COLO829 (cell line): ENCODE measurements at regions not wholly inside any gene's neighbourhood (a gene's known extent, or its start where the extent isn't known, plus 50 kb on each side); places are given as distances from the start of the nearest gene placed in this dataset.

Experiments used
- DNase-seq: peaks from one replicate; pipeline ENCODE4 v3.0.0; 2012; ENCODE audit warnings: low spot score

DNA sequence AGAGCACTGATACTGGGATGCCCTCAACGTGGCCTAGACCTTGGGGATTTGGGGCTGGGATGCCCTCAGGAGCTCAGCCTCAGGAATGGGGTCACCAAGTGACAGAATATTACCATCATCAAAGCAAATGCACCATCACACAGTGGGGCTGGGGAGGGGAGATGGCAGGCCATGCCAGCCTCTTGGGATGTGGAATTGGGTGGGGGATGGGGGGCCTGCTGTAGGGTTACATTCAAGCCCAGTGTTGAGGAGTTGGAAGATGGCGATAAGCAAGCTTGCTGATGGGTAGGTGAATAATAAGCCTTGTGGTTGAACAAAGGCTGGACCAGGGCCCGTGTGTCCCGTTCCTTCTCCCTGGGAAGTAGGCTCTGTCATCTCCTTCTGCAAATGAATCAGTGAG lies 69.1 kb upstream of the GPR12 start:
- no peak for DNase-seq

DNA sequence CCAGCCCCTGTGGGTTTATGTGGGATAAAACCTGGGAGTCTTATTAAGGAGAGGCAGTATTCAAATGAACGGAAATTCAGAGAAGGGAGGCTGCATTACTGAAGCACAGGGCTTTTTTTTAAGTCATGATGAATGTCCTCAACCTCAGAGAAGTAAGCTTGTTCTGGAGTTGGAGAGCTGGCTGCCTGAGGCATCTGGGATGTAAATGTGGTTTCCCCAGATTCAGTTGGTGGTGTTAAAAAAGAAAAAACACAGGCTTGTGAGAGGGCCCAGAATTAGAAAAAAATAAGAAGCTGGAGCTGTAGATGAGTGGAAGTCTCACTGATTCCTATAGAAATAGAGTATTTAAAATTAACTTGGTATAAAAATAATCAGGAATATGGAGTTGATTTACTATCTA lies 64.0 kb upstream of the GPR12 start:
- DNase-seq = no peak

DNA sequence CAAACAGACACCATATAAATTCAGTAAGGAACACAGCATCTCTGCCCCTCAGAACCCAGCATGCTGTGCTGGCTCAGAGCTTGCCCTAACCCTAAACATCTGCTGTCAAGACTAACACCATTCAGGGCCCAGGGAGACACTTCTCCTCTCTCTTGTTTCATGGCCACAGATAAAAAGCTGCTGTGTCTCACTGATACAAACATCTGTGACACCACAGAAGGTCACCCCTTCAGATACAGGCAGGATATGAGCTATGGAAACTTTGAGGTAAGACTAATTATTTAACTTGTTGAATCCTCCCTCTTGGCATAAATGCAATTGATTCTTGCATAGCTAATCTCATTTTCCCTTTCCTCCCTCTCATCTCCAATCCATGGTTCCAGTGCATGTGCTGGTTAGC lies 61.6 kb upstream of the GPR12 start:
- no peak for DNase-seq

DNA sequence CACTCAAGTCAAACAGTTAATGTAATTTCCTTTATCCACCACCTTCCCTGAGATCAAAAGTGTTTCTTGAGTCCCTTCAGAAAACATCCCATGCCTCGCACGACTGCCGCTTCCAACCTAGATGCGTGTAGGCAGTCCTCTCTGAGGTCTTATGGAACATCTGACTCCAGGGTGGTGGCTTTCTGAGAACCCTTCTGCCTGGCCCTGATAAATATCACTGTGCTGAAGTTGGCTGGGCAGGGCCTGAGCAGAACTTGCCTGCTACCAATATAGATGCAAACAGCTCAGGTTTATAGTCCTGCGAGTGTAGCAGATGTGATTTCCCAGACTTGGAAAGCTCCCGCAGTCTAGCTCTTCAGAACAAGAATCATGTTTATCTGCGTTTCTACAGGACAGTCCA lies 61.1 kb upstream of the GPR12 start:
- DNase-seq = no peak

DNA sequence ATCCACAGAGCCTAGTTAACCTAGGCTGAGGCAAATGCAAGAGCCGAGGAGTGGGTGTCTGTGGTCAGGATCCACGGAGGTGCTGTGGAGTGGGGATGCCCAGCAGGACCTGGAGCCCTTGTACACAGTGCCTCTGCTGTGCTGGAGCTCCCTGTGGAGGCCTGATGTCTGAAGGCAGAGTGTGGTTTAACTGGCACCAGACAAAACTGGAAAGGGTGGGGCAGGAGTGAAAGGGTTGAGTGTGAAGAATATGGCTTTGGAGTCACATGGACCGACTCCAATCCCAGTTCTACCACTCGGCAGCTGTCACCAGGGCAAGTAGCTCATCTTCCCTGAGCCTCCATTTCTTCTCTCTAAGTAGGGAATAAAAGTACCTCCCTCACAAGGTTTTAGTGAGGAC lies 60.3 kb upstream of the GPR12 start:
- DNase-seq = no peak

DNA sequence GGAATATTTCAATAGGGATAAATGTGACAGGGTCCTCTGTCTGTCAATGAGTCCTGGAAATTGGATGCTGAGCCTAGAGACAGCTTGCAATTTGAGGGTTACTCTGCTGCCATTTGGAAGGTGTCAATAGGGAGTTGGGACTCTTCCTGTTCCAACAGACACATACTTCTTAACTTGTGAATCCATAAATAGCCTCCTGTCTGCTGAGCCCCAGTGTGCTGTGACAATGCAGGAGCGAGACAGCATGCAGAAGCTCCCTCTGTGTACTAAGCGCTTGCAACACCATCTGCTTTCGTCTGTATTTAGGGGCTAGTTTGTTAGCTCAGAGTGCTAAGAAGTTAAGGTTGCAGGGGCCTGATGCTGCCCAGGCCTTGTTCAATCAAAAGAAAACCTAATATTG lies 58.5 kb upstream of the GPR12 start:
- no peak for DNase-seq

DNA sequence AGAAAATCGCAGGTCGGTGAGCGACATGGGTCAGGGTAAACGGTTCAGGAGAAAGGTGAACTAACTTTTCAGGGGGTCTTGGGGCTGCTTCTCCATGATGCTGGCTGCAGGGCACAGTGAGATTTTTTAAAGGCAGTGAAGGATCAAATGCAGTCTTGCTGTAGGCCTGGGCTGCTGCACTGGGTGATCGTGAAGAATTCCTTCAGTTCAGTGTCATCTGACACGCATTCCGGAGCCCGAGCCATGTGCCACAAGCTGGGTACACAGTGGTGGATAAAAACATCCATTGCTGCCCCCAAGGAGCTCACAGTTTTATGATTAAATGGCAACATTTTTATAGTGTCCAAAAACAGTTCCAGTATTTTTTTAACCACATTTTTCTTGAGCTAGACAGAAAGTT lies 56.3 kb upstream of the GPR12 start:
- DNase-seq = no peak

DNA sequence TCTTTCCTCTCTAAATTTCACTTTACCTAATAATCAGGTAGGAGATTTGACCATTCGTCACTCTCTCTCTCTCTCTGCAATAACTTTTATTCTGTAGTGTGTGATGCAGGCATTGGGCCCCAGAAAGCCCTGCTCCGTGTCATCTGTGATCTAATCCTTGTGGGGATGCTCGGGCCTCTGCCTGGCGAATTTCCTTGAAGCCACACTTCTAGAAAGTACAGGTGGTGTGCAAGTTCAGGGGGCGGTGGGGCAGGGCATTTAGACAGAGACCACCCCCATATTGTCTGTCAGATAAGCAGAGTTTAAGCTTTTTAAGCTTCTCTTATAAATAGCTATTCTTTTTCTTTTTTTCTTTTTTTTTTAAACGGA lies 53.4 kb upstream of the GPR12 start:
- no peak for DNase-seq

DNA sequence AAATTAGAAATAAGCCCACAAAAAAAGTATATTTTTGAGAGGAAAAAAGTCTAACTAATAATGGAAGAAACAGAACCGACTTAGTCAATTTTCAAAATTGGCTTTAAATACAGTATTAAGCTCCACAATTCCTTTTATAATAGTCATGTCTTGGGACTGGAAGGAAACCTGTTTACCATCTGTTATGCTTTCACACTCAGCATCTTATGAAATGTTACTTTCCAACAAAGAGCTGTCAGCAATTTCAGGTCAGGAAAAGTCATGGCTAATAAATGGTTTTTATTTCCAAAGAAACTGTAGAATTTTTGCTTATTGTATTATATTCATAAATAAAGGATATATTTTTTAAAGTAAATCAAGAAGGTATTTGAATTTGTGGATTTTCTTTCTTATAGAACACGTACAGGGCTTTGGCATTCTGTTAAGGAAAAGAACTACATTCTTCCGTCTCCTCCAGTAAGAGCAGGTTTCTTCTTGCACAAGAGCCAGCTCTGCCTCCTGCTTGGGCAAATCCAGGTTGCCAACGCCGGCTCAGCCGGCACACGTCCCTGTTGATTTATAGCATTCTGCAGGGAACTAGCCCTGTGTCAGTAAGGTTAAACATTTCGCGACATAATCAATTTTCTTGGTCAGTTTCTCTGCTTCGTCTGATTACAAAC lies 52.9 kb upstream of the GPR12 start:
- no peak for DNase-seq

DNA sequence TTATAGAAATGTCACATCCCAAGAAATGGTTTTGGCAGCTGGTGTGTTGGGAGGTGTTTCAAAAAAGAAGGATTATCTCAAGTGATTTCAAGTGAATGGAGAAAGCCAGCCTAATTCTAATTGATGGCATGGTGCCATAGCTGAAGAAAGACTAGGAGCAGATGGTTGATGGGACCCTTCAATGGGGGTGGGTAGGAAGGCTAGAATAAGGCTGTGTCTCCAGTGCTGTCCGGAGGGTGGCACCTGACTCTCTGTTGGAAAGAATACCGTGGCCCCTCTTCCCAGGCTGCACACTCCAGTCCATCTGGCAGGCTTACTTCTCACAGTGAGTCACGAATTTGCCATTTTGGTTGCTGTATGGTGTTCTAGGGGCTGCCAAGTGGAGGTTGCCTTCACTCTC lies 51.0 kb upstream of the GPR12 start:
- DNase-seq = no peak
